ENCODE measurements at regions not wholly inside any gene's neighbourhood (a gene's known extent, or its start where the extent isn't known, plus 50 kb on each side); places are given as distances from the start of the nearest gene placed in this dataset.

GRCh38 chr15:53196242-53196641 lies 406.1 kb upstream of the ONECUT1 start:
- Histone ChIP-seq H3K4me2 (no peak overlapping the region), H3K9ac (no peak overlapping the region), H3K9me2 (no peaks in the 10 kb centered on the region), H2AFZ (ENCODE audit: low read depth) (no peak overlapping the region), H3K79me2 (ENCODE audit: insufficient read depth) (no peaks in the 10 kb centered on the region), H3K4me1 (ENCODE audit: control insufficient read depth in 1 of 2, insufficient read depth in 2 of 2, low read depth in 1 of 2, low read length in 1 of 2) (no peaks in the 10 kb centered on the region; a peak in 1 of 4 replicates), H3F3A (replicated peaks; ENCODE audit: insufficient read depth) (no peaks in the 10 kb centered on the region), H3K9me3 (no peaks in the 10 kb centered on the region), H3K27me3 (ENCODE audit: insufficient read depth) (peaks cover 11% of the 10 kb centered on the region; the same call in 1 of the 2 replicates), H3K4me3 (ENCODE audit: low read depth in 2 of 2, low read length in 1 of 2) (no peak overlapping the region), H3K27ac (ENCODE audit: low read depth in 2 of 2, low read length in 1 of 2) (no peak overlapping the region), H3K36me3 (replicated peaks in 1 of 2; ENCODE audit: control insufficient read depth in 1 of 2, insufficient read depth in 2 of 2, low read length in 1 of 2) (no peaks in the 10 kb centered on the region), H4K20me1 (ENCODE audit: insufficient read depth) (no peaks in the 10 kb centered on the region)
- POLR2A ChIA-PET = no interaction called here
- 13% methylated on average over 5 of the region's 5 CpGs for WGBS (ENCODE audit: low lambda C conversion rate)
- CTCF ChIA-PET = interaction anchor here (1.1 to 2.0 kb wide), 4 partner anchors 10 to 413 kb away, joined by 3 to 14 read pairs (median 12); no protein-coding TSS in a partner anchor
- DNase-seq = no peak
- TF ChIP-seq CHD2 (IDR thresholded peaks at IDR 0.05; ENCODE audit: low read length, partially characterized antibody) = no peak
- TF ChIP-seq RXRA (IDR thresholded peaks at IDR 0.05; ENCODE audit: borderline replicate concordance, low read depth) = no peak
- TF ChIP-seq, protein P1, sequence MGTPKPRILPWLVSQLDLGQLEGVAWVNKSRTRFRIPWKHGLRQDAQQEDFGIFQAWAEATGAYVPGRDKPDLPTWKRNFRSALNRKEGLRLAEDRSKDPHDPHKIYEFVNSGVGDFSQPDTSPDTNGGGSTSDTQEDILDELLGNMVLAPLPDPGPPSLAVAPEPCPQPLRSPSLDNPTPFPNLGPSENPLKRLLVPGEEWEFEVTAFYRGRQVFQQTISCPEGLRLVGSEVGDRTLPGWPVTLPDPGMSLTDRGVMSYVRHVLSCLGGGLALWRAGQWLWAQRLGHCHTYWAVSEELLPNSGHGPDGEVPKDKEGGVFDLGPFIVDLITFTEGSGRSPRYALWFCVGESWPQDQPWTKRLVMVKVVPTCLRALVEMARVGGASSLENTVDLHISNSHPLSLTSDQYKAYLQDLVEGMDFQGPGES (IDR thresholded peaks at IDR 0.05; ENCODE audit: low read depth, low read length) = no peak
- TF ChIP-seq TEAD4 (IDR thresholded peaks at IDR 0.05; ENCODE audit: borderline replicate concordance, insufficient read depth) = no peak
- no peak for TF ChIP-seq GATA2 (CRISPR knock-in tag; IDR thresholded peaks at IDR 0.05)
- TF ChIP-seq, protein P2, sequence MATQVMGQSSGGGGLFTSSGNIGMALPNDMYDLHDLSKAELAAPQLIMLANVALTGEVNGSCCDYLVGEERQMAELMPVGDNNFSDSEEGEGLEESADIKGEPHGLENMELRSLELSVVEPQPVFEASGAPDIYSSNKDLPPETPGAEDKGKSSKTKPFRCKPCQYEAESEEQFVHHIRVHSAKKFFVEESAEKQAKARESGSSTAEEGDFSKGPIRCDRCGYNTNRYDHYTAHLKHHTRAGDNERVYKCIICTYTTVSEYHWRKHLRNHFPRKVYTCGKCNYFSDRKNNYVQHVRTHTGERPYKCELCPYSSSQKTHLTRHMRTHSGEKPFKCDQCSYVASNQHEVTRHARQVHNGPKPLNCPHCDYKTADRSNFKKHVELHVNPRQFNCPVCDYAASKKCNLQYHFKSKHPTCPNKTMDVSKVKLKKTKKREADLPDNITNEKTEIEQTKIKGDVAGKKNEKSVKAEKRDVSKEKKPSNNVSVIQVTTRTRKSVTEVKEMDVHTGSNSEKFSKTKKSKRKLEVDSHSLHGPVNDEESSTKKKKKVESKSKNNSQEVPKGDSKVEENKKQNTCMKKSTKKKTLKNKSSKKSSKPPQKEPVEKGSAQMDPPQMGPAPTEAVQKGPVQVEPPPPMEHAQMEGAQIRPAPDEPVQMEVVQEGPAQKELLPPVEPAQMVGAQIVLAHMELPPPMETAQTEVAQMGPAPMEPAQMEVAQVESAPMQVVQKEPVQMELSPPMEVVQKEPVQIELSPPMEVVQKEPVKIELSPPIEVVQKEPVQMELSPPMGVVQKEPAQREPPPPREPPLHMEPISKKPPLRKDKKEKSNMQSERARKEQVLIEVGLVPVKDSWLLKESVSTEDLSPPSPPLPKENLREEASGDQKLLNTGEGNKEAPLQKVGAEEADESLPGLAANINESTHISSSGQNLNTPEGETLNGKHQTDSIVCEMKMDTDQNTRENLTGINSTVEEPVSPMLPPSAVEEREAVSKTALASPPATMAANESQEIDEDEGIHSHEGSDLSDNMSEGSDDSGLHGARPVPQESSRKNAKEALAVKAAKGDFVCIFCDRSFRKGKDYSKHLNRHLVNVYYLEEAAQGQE (IDR thresholded peaks at IDR 0.05; ENCODE audit: low read depth, low read length) = no peak
- TF ChIP-seq ELF1 (IDR thresholded peaks at IDR 0.05) = no peak
- no peak for TF ChIP-seq TCF12 (IDR thresholded peaks at IDR 0.05)
- no peak for TF ChIP-seq NRF1 (IDR thresholded peaks at IDR 0.05; ENCODE audit: low read depth, low read length)
- no peak for TF ChIP-seq RCOR1 (IDR thresholded peaks at IDR 0.05; ENCODE audit: low read length)

DNA sequence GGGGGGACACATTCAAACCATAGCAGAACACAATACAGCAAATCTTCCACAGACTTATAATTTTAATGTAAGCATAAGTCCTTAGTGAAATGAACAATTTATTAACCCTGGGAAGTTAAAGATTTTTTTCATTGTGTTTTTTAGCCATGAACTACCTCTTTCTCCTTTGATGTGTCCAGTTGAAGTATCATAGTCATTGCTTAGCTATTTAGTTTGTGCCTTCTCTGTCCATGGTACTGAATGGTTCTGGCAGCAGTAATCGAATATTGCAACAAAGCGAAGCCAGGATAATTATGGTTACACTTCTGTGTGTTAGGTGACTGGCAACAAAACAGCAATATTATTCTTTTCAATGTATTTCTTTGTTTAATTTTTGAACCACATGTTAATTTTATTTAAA lies 403.0 kb upstream of the ONECUT1 start:
- POLR2A ChIA-PET = no interaction called here
- no peak for DNase-seq
- Histone ChIP-seq H3K79me2 (ENCODE audit: insufficient read depth) (no peaks in the 10 kb centered on the region), H4K20me1 (ENCODE audit: insufficient read depth) (no peaks in the 10 kb centered on the region), H3K27me3 (ENCODE audit: insufficient read depth) (peaks cover 11% of the 10 kb centered on the region; the same call in 1 of the 2 replicates), H3K27ac (ENCODE audit: low read depth in 2 of 2, low read length in 1 of 2) (no peak overlapping the region), H3K9ac (no peak overlapping the region), H3K9me2 (no peaks in the 10 kb centered on the region), H2AFZ (ENCODE audit: low read depth) (no peak overlapping the region), H3K9me3 (no peaks in the 10 kb centered on the region), H3K4me2 (no peak overlapping the region), H3K36me3 (replicated peaks in 1 of 2; ENCODE audit: control insufficient read depth in 1 of 2, insufficient read depth in 2 of 2, low read length in 1 of 2) (no peaks in the 10 kb centered on the region), H3K4me3 (ENCODE audit: low read depth in 2 of 2, low read length in 1 of 2) (no peak overlapping the region), H3F3A (replicated peaks; ENCODE audit: insufficient read depth) (no peaks in the 10 kb centered on the region), H3K4me1 (ENCODE audit: control insufficient read depth in 1 of 2, insufficient read depth in 2 of 2, low read depth in 1 of 2, low read length in 1 of 2) (no peaks in the 10 kb centered on the region; a peak in 1 of 4 replicates)
- WGBS (ENCODE audit: low lambda C conversion rate) = 28% methylated on average over 2 of the region's 2 CpGs
- CTCF ChIA-PET = no interaction called here
- TF ChIP-seq FOXM1 (IDR thresholded peaks at IDR 0.05; ENCODE audit: low read depth) = no peak
- TF ChIP-seq FOSL2 (IDR thresholded peaks at IDR 0.05; ENCODE audit: borderline replicate concordance, low read depth) = peak; percentile 9; the same call in 1 of the 2 replicates
- no peak for TF ChIP-seq YY1 (IDR thresholded peaks at IDR 0.05; ENCODE audit: low read depth)
- TF ChIP-seq, protein P2 (IDR thresholded peaks at IDR 0.05; ENCODE audit: low read depth, low read length) = peak; percentile 94

Measured in SK-N-SH (cell line).